HepG2 (cell line): ENCODE measurements at regions not wholly inside any gene's neighbourhood (a gene's known extent, or its start where the extent isn't known, plus 50 kb on each side); places are given as distances from the start of the nearest gene placed in this dataset.

Experiments
- ATAC-seq: fragments of 200-7000 bp; cut with Tn5 transposase; 3 replicates; pipeline ENCODE4 v1.9.1; 2020; ENCODE audit warnings: mild to moderate bottlenecking, moderate library complexity
- BruUV-seq: library from RNA; stranded (reverse); fragments of 400-500 nt; replicated peaks from 2 replicates; lab custom pipeline; 2021; lab: Mats Ljungman, UMichigan
- CTCF ChIA-PET: fragments of 300-600 bp; formaldehyde crosslinking; extraction: SDS; loops from one replicate; lab custom pipeline; 2021; ENCODE audit warnings: low total read pairs, inconsistent platforms, low intra/inter-chr PET ratio; lab: Yijun Ruan, JAX
- POLR2A ChIA-PET: fragments of 350-600 bp; sonication (Branson Sonifier 250); formaldehyde crosslinking; loops from one replicate; lab custom pipeline; 2020; ENCODE audit warnings: antibody characterized with exemption, inconsistent platforms; lab: Yijun Ruan, JAX
- DNase-seq: peaks from one replicate; pipeline ENCODE4 v3.0.0-alpha.2; 2015; ENCODE audit warnings: low spot score
- FAIRE-seq: peaks from 3 replicates; lab custom pipeline; 2011; peaks lifted over from hg19 to GRCh38; lab: Jason Lieb, UNC
- H2AFZ ChIP-seq: one replicate; pipeline ENCODE4 v1.6.1; 2011; ENCODE audit warnings: low read length, inconsistent platforms
- H3K27ac ChIP-seq: fragments of 300-600 bp; 3 replicates; pipeline ENCODE4 v1.8.0; 2011; ENCODE audit warnings: mixed run types, mild to moderate bottlenecking, mixed read lengths, low read length, inconsistent platforms; ENCODE audit not compliant: insufficient read depth; ENCODE audit errors: extremely low read length
- H3K27me3 ChIP-seq, 2 experiments: fragments of 200-600 bp in 1 of 2; 2 replicates in 1 of 2; 3 replicates in 1 of 2; pipeline versions ENCODE4 v1.6.0 to v1.8.0; 2011; ENCODE audit warnings: low read length in 2 of 2, mild to moderate bottlenecking in 2 of 2, moderate library complexity in 2 of 2, inconsistent platforms in 1 of 2; ENCODE audit not compliant: insufficient read depth in 2 of 2, control insufficient read depth in 1 of 2
- H3K36me3 ChIP-seq, 2 experiments: fragments of 200-600 bp in 1 of 2; replicated peaks in 1 of 2; 2 replicates in 1 of 2; 3 replicates in 1 of 2; pipeline versions ENCODE4 v1.5.1 to v1.8.0; 2011; ENCODE audit warnings: low read length in 2 of 2, inconsistent platforms in 1 of 2; ENCODE audit not compliant: insufficient read depth in 2 of 2, control insufficient read depth in 1 of 2
- H3K4me1 ChIP-seq: 2 replicates; pipeline ENCODE4 v1.5.1; 2012; ENCODE audit warnings: low read length, inconsistent platforms; ENCODE audit not compliant: insufficient read depth
- H3K4me2 ChIP-seq: 2 replicates; pipeline ENCODE4 v1.6.0; 2011; ENCODE audit warnings: low read depth, low read length, inconsistent platforms
- H3K4me3 ChIP-seq, 3 experiments: fragments of 200-600 bp in 1 of 3; sonication (generic), shearing (Covaris generic) in 1 of 3; replicated peaks in 1 of 3; 2 replicates each; pipeline ENCODE4 v1.5.1; 2011 to 2016; ENCODE audit warnings: low read length in 3 of 3, inconsistent platforms in 2 of 3, low read depth in 2 of 3, mild to moderate bottlenecking in 2 of 3, control low read depth in 1 of 3, mixed read lengths in 1 of 3; ENCODE audit not compliant: insufficient read depth in 1 of 3
- H3K79me2 ChIP-seq: one replicate; pipeline ENCODE4 v1.6.1; 2011; ENCODE audit warnings: low read length, inconsistent platforms; ENCODE audit not compliant: insufficient read depth
- H3K9ac ChIP-seq: 2 replicates; pipeline ENCODE4 v1.6.0; 2011; ENCODE audit warnings: mild to moderate bottlenecking, low read depth, low read length, inconsistent platforms; ENCODE audit not compliant: insufficient read depth
- H3K9me3 ChIP-seq: 2 replicates; pipeline ENCODE4 v1.5.1; 2012; ENCODE audit warnings: mild to moderate bottlenecking, low read length
- H4K20me1 ChIP-seq: 2 replicates; pipeline ENCODE4 v1.6.0; 2011; ENCODE audit warnings: inconsistent platforms, mild to moderate bottlenecking, low read length, moderate library complexity; ENCODE audit not compliant: insufficient read depth
- CEBPG ChIP-seq: IDR thresholded peaks from 2 replicates; pipeline ENCODE4 v1.6.1; 2016
- HNRNPLL ChIP-seq: fragments of 200-400 bp; formaldehyde crosslinking; IDR thresholded peaks from 2 replicates; pipeline ENCODE4 v1.6.1; 2017; ENCODE audit warnings: mild to moderate bottlenecking, low read depth, low read length; ENCODE audit not compliant: poor library complexity, severe bottlenecking
- WGBS: methylation state at CpG from one replicate; pipeline ENCODE4 v1.1.6; 2017; ENCODE audit warnings: low lambda C conversion rate; 5-methylcytosine and 5-hydroxymethylcytosine counted together
- in situ Hi-C: cut with HindIII; loops from 2 replicates; pipeline ENCODE4 v1.10.0; 2017; ENCODE audit warnings: low pct_unique_long_range_greater_than_20kb; ENCODE audit not compliant: extremely low pct_ligation_motif_present
- intact Hi-C: fragments of 100-400 bp; cut with micrococcal nuclease; formaldehyde crosslinking; loops from one replicate; pipeline ENCODE4 v1.10.0; 2022; ENCODE audit not compliant: unreplicated experiment
- TF ChIP-seq, protein P1 (sequence below): IDR thresholded peaks from 2 replicates; pipeline ENCODE4 v1.6.1; 2016; ENCODE audit warnings: mild to moderate bottlenecking
- TF ChIP-seq, protein P2 (sequence below): sonication (generic); formaldehyde crosslinking; IDR thresholded peaks from 2 replicates; pipeline ENCODE4 v1.9.0; 2021; ENCODE audit warnings: missing genetic modification reagents, borderline replicate concordance
- TF ChIP-seq, protein P3 (sequence below): sonication (generic); formaldehyde crosslinking; IDR thresholded peaks from 2 replicates; pipeline ENCODE4 v1.5.0; 2020; ENCODE audit warnings: mild to moderate bottlenecking, low read depth, missing genetic modification reagents, borderline replicate concordance

GRCh38 chr2:52314231-52314630 lies 1282.3 kb upstream of the NRXN1 start:
- H3K79me2 ChIP-seq = no peaks in the 10 kb centered on the region
- TF ChIP-seq, protein P1, sequence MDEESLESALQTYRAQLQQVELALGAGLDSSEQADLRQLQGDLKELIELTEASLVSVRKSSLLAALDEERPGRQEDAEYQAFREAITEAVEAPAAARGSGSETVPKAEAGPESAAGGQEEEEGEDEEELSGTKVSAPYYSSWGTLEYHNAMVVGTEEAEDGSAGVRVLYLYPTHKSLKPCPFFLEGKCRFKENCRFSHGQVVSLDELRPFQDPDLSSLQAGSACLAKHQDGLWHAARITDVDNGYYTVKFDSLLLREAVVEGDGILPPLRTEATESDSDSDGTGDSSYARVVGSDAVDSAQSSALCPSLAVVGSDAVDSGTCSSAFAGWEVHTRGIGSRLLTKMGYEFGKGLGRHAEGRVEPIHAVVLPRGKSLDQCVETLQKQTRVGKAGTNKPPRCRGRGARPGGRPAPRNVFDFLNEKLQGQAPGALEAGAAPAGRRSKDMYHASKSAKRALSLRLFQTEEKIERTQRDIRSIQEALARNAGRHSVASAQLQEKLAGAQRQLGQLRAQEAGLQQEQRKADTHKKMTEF (CRISPR knock-in tag) = no peak
- TF ChIP-seq CEBPG (CRISPR knock-in tag) = no peak
- TF ChIP-seq, protein P2, sequence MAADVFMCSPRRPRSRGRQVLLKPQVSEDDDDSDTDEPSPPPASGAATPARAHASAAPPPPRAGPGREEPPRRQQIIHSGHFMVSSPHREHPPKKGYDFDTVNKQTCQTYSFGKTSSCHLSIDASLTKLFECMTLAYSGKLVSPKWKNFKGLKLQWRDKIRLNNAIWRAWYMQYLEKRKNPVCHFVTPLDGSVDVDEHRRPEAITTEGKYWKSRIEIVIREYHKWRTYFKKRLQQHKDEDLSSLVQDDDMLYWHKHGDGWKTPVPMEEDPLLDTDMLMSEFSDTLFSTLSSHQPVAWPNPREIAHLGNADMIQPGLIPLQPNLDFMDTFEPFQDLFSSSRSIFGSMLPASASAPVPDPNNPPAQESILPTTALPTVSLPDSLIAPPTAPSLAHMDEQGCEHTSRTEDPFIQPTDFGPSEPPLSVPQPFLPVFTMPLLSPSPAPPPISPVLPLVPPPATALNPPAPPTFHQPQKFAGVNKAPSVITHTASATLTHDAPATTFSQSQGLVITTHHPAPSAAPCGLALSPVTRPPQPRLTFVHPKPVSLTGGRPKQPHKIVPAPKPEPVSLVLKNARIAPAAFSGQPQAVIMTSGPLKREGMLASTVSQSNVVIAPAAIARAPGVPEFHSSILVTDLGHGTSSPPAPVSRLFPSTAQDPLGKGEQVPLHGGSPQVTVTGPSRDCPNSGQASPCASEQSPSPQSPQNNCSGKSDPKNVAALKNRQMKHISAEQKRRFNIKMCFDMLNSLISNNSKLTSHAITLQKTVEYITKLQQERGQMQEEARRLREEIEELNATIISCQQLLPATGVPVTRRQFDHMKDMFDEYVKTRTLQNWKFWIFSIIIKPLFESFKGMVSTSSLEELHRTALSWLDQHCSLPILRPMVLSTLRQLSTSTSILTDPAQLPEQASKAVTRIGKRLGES = no peak
- TF ChIP-seq HNRNPLL = no peak
- H3K27me3 ChIP-seq = no peaks in the 10 kb centered on the region
- no peak overlapping the region for H3K27ac ChIP-seq
- DNase-seq (no peak), ATAC-seq (no peak), FAIRE-seq (no peak)
- no peaks in the 10 kb centered on the region for H3K4me1 ChIP-seq
- POLR2A ChIA-PET = no interaction called here
- H3K9ac ChIP-seq = no peak overlapping the region
- in situ Hi-C loops (no loop called here), intact Hi-C loops (no loop called here)
- H3K4me2 ChIP-seq = no peak overlapping the region
- no peak overlapping the region for H3K4me3 ChIP-seq
- no peaks in the 10 kb centered on the region for H4K20me1 ChIP-seq
- WGBS = 51% methylated on average over 3 of the region's 3 CpGs
- CTCF ChIA-PET = no interaction called here
- no peaks in the 10 kb centered on the region for H3K36me3 ChIP-seq
- peaks cover 64% of the 10 kb centered on the region for H3K9me3 ChIP-seq
- H2AFZ ChIP-seq = no peak overlapping the region
- BruUV-seq = no TSS peak

GRCh38 chr2:52312486-52312885 lies 1280.6 kb upstream of the NRXN1 start:
- no peak for ATAC-seq
- no peak for FAIRE-seq
- H2AFZ ChIP-seq = no peak overlapping the region

More at GRCh38 chr2:52312486-52312885, 1280.6 kb upstream of the NRXN1 start:
- Histone ChIP-seq H3K4me3 (no peak overlapping the region), H3K36me3 (no peaks in the 10 kb centered on the region), H3K9ac (no peak overlapping the region), H3K79me2 (no peaks in the 10 kb centered on the region), H3K9me3 (peaks cover 72% of the 10 kb centered on the region), H4K20me1 (no peaks in the 10 kb centered on the region), H3K4me2 (no peak overlapping the region)
- DNase-seq = no peak
- whole genome bisulfite sequencing = 27% methylated on average over 2 of the region's 2 CpGs
- intact Hi-C loops = no loop called here
- CTCF ChIA-PET = no interaction called here
- in situ Hi-C loops = no loop called here
- no TSS peak for BruUV-seq
- TF ChIP-seq, protein P3, sequence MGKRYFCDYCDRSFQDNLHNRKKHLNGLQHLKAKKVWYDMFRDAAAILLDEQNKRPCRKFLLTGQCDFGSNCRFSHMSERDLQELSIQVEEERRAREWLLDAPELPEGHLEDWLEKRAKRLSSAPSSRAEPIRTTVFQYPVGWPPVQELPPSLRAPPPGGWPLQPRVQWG (CRISPR knock-in tag) = no peak
- TF ChIP-seq HNRNPLL = no peak
- TF ChIP-seq, all 625 proteins: peak for 0
- Histone ChIP-seq H3K27me3 (no peaks in the 10 kb centered on the region), H3K4me1 (no peaks in the 10 kb centered on the region), H3K27ac (no peak overlapping the region)
- POLR2A ChIA-PET = no interaction called here
